Prostate gland (tissue), 2 donors: ENCODE measurements at regions not wholly inside any gene's neighbourhood (a gene's known extent, or its start where the extent isn't known, plus 50 kb on each side); places are given as distances from the start of the nearest gene placed in this dataset.

Source experiments
- CTCF ChIP-seq, 4 experiments: fragments of 200-600 bp in 2 of 4; fragments of 450-650 bp in 2 of 4; sonication (generic) in 2 of 4; IDR thresholded peaks; 1 replicate in 3 of 4; 2 replicates in 1 of 4; pipeline ENCODE4 v1.5.1; 2016 to 2019; ENCODE audit warnings: antibody characterized with exemption in 4 of 4, mild to moderate bottlenecking in 2 of 4, moderate library complexity in 2 of 4
- POLR2A ChIP-seq: fragments of 450-650 bp; IDR thresholded peaks from one replicate; pipeline ENCODE4 v1.6.1; 2016; ENCODE audit warnings: antibody characterized with exemption, mild to moderate bottlenecking
- POLR2AphosphoS5 ChIP-seq: sonication (generic); formaldehyde crosslinking; IDR thresholded peaks from one replicate; pipeline ENCODE4 v1.6.1; 2017; ENCODE audit warnings: antibody characterized with exemption

GRCh38 chr11:50170115-50170514 lies 137.4 kb downstream of the OR4C45 start:
- no peak for TF ChIP-seq CTCF (IDR thresholded peaks at IDR 0.05)
- TF ChIP-seq POLR2A: no peak
- no peak for TF ChIP-seq POLR2AphosphoS5
